HCT116 (cell line): ENCODE measurements at regions not wholly inside any gene's neighbourhood (a gene's known extent, or its start where the extent isn't known, plus 50 kb on each side); places are given as distances from the start of the nearest gene placed in this dataset.

Experiments
- ATAC-seq: fragments of 200-7000 bp; cut with Tn5 transposase; 2 replicates; pipeline ENCODE4 v1.9.1; 2020; ENCODE audit warnings: mild to moderate bottlenecking, moderate library complexity
- BruUV-seq: library from RNA; stranded (reverse); fragments of 400-500 nt; replicated peaks from 2 replicates; lab custom pipeline; 2021; lab: Mats Ljungman, UMichigan
- CTCF ChIA-PET: fragments of 300-600 bp; sonication (Branson Sonifier 250); formaldehyde crosslinking; loops from one replicate; lab custom pipeline; 2021; ENCODE audit warnings: antibody characterized with exemption; lab: Charles Lee
- POLR2A ChIA-PET: fragments of 300-600, 350-600 bp; sonication (Branson Sonifier 250); formaldehyde crosslinking; loops from one replicate; lab custom pipeline; 2021; ENCODE audit warnings: antibody characterized with exemption; lab: Charles Lee
- RAD21 ChIA-PET, 2 experiments: fragments of 300-600 bp; sonication (Branson Sonifier 250); formaldehyde crosslinking; loops; one replicate each; lab custom pipeline; 2023; ENCODE audit warnings: low total read pairs in 2 of 2; ENCODE audit not compliant: uncharacterized antibody in 2 of 2, unreplicated experiment in 2 of 2, low non-redundant PET in 1 of 2; lab: Charles Lee
- DNase-seq: peaks from one replicate; pipeline ENCODE4 v3.0.0-alpha.2; 2010; ENCODE audit warnings: low read depth, low spot score
- H2AFZ ChIP-seq: fragments of 200-600 bp; shearing (Covaris generic), sonication (generic); 2 replicates; pipeline ENCODE4 v1.6.1; 2017; ENCODE audit warnings: low read depth, mixed run types, mixed read lengths, antibody characterized with exemption, low read length; ENCODE audit not compliant: poor library complexity, severe bottlenecking
- H3K27ac ChIP-seq: 2 replicates; pipeline ENCODE4 v1.5.1; 2012; ENCODE audit warnings: low read depth, low read length
- H3K27me3 ChIP-seq: fragments of 200-600 bp; sonication (generic); 2 replicates; pipeline ENCODE4 v1.6.1; 2016; ENCODE audit warnings: mixed run types, low read length, mixed read lengths; ENCODE audit not compliant: insufficient read depth
- H3K36me3 ChIP-seq, 2 experiments: fragments of 200-500 bp in 1 of 2; fragments of 200-600 bp in 1 of 2; sonication (Bioruptor generic) in 1 of 2; sonication (generic) in 1 of 2; 2 replicates each; pipeline versions ENCODE4 v1.5.1 to v1.6.1; 2014 to 2016; ENCODE audit warnings: low read length in 2 of 2, inconsistent platforms in 1 of 2, mixed read lengths in 1 of 2, mixed run types in 1 of 2; ENCODE audit not compliant: insufficient read depth in 2 of 2, control insufficient read depth in 1 of 2
- H3K4me1 ChIP-seq, 2 experiments: fragments of 200-600 bp in 1 of 2; sonication (generic) in 1 of 2; 2 replicates each; pipeline versions ENCODE4 v1.5.1 to v1.6.1; 2012 to 2017; ENCODE audit warnings: low read length in 2 of 2, inconsistent platforms in 1 of 2, mild to moderate bottlenecking in 1 of 2, mixed read lengths in 1 of 2, mixed run types in 1 of 2, moderate library complexity in 1 of 2; ENCODE audit not compliant: insufficient read depth in 2 of 2, control insufficient read depth in 1 of 2
- H3K4me2 ChIP-seq: fragments of 200-600 bp; sonication (generic); 2 replicates; pipeline ENCODE4 v1.6.1; 2017; ENCODE audit warnings: mixed run types, low read length, mixed read lengths
- H3K4me3 ChIP-seq, 2 experiments: fragments of 200-600 bp in 1 of 2; sonication (generic) in 1 of 2; replicated peaks in 1 of 2; 2 replicates each; pipeline ENCODE4 v1.5.1; 2011 to 2016; ENCODE audit warnings: low read length in 2 of 2, control low read depth in 1 of 2, low read depth in 1 of 2, mild to moderate bottlenecking in 1 of 2, mixed read lengths in 1 of 2, mixed run types in 1 of 2
- H3K79me2 ChIP-seq: fragments of 200-600 bp; sonication (generic); 2 replicates; pipeline ENCODE4 v1.6.1; 2017; ENCODE audit warnings: mild to moderate bottlenecking, mixed run types, low read length, moderate library complexity, mixed read lengths; ENCODE audit not compliant: insufficient read depth
- H3K9ac ChIP-seq: fragments of 200-600 bp; sonication (generic); 2 replicates; pipeline ENCODE4 v1.6.1; 2016; ENCODE audit warnings: low read length, mixed read lengths
- H3K9me2 ChIP-seq: fragments of 200-600 bp; sonication (generic), shearing (Covaris generic); 2 replicates; pipeline ENCODE4 v1.6.1; 2017; ENCODE audit warnings: mixed run types, mild to moderate bottlenecking, moderate library complexity; ENCODE audit not compliant: insufficient read depth
- H3K9me3 ChIP-seq, 2 experiments: fragments of 200-500 bp in 1 of 2; fragments of 200-600 bp in 1 of 2; sonication (Bioruptor generic) in 1 of 2; sonication (generic) in 1 of 2; 2 replicates each; pipeline ENCODE4 v1.6.1; 2014 to 2017; ENCODE audit warnings: low read length in 2 of 2, mixed read lengths in 2 of 2, inconsistent platforms in 1 of 2, low read depth in 1 of 2, mild to moderate bottlenecking in 1 of 2, mixed run types in 1 of 2, moderate library complexity in 1 of 2; ENCODE audit not compliant: control insufficient read depth in 1 of 2, insufficient read depth in 1 of 2
- H4K20me1 ChIP-seq: fragments of 200-600 bp; sonication (generic), shearing (Covaris generic); 2 replicates; pipeline ENCODE4 v1.6.1; 2017; ENCODE audit warnings: mixed run types, mild to moderate bottlenecking, moderate library complexity; ENCODE audit not compliant: insufficient read depth
- CBX3 ChIP-seq: IDR thresholded peaks from 2 replicates; pipeline ENCODE4 v1.6.1; 2012; ENCODE audit warnings: low read depth
- CEBPB ChIP-seq: IDR thresholded peaks from 2 replicates; pipeline ENCODE4 v1.6.1; 2012; ENCODE audit warnings: low read depth
- EGR1 ChIP-seq: IDR thresholded peaks from 2 replicates; pipeline ENCODE4 v1.6.1; 2012; ENCODE audit warnings: low read depth
- EZH2phosphoT487 ChIP-seq: fragments of 200-600 bp; IDR thresholded peaks from 2 replicates; pipeline ENCODE4 v1.6.1; 2018; ENCODE audit warnings: antibody characterized with exemption, borderline replicate concordance
- POLR2AphosphoS5 ChIP-seq: IDR thresholded peaks from 2 replicates; pipeline ENCODE4 v1.6.1; 2011; ENCODE audit warnings: mild to moderate bottlenecking, low read depth, low read length, moderate library complexity
- SP1 ChIP-seq: IDR thresholded peaks from 2 replicates; pipeline ENCODE4 v1.6.1; 2012; ENCODE audit warnings: low read depth
- SRF ChIP-seq: IDR thresholded peaks from 2 replicates; pipeline ENCODE4 v1.6.1; 2012; ENCODE audit warnings: low read depth
- TCF7L2 ChIP-seq: IDR thresholded peaks from 2 replicates; pipeline ENCODE4 v1.7.0; 2011; ENCODE audit warnings: borderline replicate concordance, inconsistent platforms; ENCODE audit not compliant: insufficient read depth, insufficient read length; ENCODE audit errors: extremely low read depth
- YY1 ChIP-seq: IDR thresholded peaks from 2 replicates; pipeline ENCODE4 v1.6.1; 2011; ENCODE audit warnings: low read length, low read depth, moderate library complexity, mild to moderate bottlenecking; ENCODE audit not compliant: insufficient replicate concordance; ENCODE audit errors: extremely low read depth
- ZFX ChIP-seq: fragments of 450-650 bp; IDR thresholded peaks from 2 replicates; pipeline ENCODE4 v1.6.1; 2017
- intact Hi-C: fragments of 100-400 bp; cut with micrococcal nuclease; formaldehyde crosslinking; loops from 2 replicates; pipeline ENCODE4 v1.10.0; 2022
- TF ChIP-seq, protein P1 (sequence below), 3 experiments: fragments of 200-600 bp in 1 of 3; sonication (generic) in 1 of 3; IDR thresholded peaks in 2 of 3; conservative IDR thresholded peaks in 1 of 3; 2 replicates each; pipeline ENCODE4 v1.5.1; 2012 to 2017; ENCODE audit warnings: low read depth in 2 of 3, low read length in 2 of 3, antibody characterized with exemption in 1 of 3, borderline replicate concordance in 1 of 3, control low read depth in 1 of 3, mild to moderate bottlenecking in 1 of 3, mixed read lengths in 1 of 3, mixed run types in 1 of 3, moderate library complexity in 1 of 3; ENCODE audit not compliant: insufficient read depth in 1 of 3
- TF ChIP-seq, protein P2 (sequence below): IDR thresholded peaks from 2 replicates; pipeline ENCODE4 v1.6.1; 2012
- TF ChIP-seq, protein P3 (sequence below): IDR thresholded peaks from 2 replicates; pipeline ENCODE4 v1.6.1; 2011; ENCODE audit warnings: mild to moderate bottlenecking, low read length, moderate library complexity; ENCODE audit not compliant: insufficient replicate concordance; ENCODE audit errors: extremely low read depth

DNA sequence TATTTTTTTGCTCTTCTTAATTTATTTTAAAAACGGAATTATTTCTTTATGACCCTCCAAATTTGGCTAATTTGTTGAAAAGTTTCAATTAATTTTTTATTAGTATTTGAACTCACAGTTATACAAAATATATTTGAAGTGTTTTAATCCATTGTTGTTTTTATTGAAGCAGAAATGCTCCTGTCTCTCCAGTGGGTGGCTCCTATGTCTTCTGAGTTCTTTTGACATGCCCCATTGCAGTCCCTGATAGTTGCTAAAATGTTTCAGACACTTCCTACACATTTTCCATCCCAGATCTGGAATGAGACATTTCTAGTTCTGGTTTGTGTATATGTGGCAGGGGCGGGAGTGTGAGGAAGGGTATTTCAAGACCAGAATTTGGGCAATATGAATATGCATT, 579.4 kb upstream of the PRR20A start:
- H3K4me1 ChIP-seq, result no peaks in the 10 kb centered on the region
- BruUV-seq, result no TSS peak
- ChIA-PET CTCF (no interaction called here), POLR2A (no interaction called here), RAD21 (no interaction called here)
- intact Hi-C loops, result no loop called here
- no peaks in the 10 kb centered on the region for H3K9me2 ChIP-seq
- H2AFZ ChIP-seq, result no peak overlapping the region
- H3K36me3 ChIP-seq, result no peaks in the 10 kb centered on the region
- peaks cover 9 to 20% of the 10 kb centered on the region in 2 experiments; a peak in 2 of 4 replicates for H3K9me3 ChIP-seq
- H3K4me2 ChIP-seq, result no peak overlapping the region
- H3K27ac ChIP-seq, result no peak overlapping the region
- H3K9ac ChIP-seq, result no peak overlapping the region
- DNase-seq (no peak), ATAC-seq (no peak)
- H3K79me2 ChIP-seq, result no peaks in the 10 kb centered on the region
- TF ChIP-seq, protein P1, sequence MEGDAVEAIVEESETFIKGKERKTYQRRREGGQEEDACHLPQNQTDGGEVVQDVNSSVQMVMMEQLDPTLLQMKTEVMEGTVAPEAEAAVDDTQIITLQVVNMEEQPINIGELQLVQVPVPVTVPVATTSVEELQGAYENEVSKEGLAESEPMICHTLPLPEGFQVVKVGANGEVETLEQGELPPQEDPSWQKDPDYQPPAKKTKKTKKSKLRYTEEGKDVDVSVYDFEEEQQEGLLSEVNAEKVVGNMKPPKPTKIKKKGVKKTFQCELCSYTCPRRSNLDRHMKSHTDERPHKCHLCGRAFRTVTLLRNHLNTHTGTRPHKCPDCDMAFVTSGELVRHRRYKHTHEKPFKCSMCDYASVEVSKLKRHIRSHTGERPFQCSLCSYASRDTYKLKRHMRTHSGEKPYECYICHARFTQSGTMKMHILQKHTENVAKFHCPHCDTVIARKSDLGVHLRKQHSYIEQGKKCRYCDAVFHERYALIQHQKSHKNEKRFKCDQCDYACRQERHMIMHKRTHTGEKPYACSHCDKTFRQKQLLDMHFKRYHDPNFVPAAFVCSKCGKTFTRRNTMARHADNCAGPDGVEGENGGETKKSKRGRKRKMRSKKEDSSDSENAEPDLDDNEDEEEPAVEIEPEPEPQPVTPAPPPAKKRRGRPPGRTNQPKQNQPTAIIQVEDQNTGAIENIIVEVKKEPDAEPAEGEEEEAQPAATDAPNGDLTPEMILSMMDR (IDR thresholded peaks at IDR 0.05 in 2 of 3, conservative IDR thresholded peaks at IDR 0.05 in 1 of 3; ENCODE audit: borderline replicate concordance in 1 of 3, insufficient read depth in 1 of 3, low read depth in 2 of 3, low read length in 2 of 3), result no peak
- TF ChIP-seq ZFX (no peak), EZH2phosphoT487 (no peak), YY1 (no peak), EGR1 (no peak), SP1 (no peak), CEBPB (no peak), SRF (no peak), POLR2AphosphoS5 (no peak), TCF7L2 (no peak), CBX3 (no peak)
- TF ChIP-seq, protein P2, sequence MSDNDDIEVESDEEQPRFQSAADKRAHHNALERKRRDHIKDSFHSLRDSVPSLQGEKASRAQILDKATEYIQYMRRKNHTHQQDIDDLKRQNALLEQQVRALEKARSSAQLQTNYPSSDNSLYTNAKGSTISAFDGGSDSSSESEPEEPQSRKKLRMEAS, result no peak
- TF ChIP-seq, protein P3, sequence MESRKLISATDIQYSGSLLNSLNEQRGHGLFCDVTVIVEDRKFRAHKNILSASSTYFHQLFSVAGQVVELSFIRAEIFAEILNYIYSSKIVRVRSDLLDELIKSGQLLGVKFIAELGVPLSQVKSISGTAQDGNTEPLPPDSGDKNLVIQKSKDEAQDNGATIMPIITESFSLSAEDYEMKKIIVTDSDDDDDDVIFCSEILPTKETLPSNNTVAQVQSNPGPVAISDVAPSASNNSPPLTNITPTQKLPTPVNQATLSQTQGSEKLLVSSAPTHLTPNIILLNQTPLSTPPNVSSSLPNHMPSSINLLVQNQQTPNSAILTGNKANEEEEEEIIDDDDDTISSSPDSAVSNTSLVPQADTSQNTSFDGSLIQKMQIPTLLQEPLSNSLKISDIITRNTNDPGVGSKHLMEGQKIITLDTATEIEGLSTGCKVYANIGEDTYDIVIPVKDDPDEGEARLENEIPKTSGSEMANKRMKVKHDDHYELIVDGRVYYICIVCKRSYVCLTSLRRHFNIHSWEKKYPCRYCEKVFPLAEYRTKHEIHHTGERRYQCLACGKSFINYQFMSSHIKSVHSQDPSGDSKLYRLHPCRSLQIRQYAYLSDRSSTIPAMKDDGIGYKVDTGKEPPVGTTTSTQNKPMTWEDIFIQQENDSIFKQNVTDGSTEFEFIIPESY, result no peak
- no peaks in the 10 kb centered on the region for H4K20me1 ChIP-seq
- no peaks in the 10 kb centered on the region for H3K27me3 ChIP-seq
- no peak overlapping the region for H3K4me3 ChIP-seq
